HFFc6 (cell line): ENCODE measurements at regions not wholly inside any gene's neighbourhood (a gene's known extent, or its start where the extent isn't known, plus 50 kb on each side); places are given as distances from the start of the nearest gene placed in this dataset.

Source experiments
- DNase-seq: peaks from one replicate; pipeline ENCODE4 v3.0.0-alpha.2; 2018
- H3K27ac Mint-ChIP-seq: 2 replicates; pipeline ENCODE4 v1.8.0; 2020; ENCODE audit warnings: mild to moderate bottlenecking, mixed read lengths
- H3K27me3 Mint-ChIP-seq: 2 replicates; pipeline ENCODE4 v1.8.0; 2021; ENCODE audit warnings: mild to moderate bottlenecking, moderate library complexity, mixed read lengths; ENCODE audit not compliant: insufficient read depth
- H3K36me3 Mint-ChIP-seq: 2 replicates; pipeline ENCODE4 v1.8.0; 2021; ENCODE audit warnings: low read depth, mixed read lengths
- H3K4me1 Mint-ChIP-seq: 2 replicates; pipeline ENCODE4 v1.8.0; 2020; ENCODE audit warnings: low read depth, mixed read lengths
- H3K4me3 Mint-ChIP-seq: 2 replicates; pipeline ENCODE4 v1.8.0; 2020; ENCODE audit warnings: mild to moderate bottlenecking, moderate library complexity, mixed read lengths
- H3K9me3 Mint-ChIP-seq: 2 replicates; pipeline ENCODE4 v1.8.0; 2020; ENCODE audit warnings: mild to moderate bottlenecking, mixed read lengths
- TF ChIP-seq, protein P1 (sequence below): fragments of 200-600 bp; sonication (generic); IDR thresholded peaks from 2 replicates; pipeline ENCODE4 v1.5.0; 2021; ENCODE audit warnings: antibody characterized with exemption, mild to moderate bottlenecking

- Mint-ChIP-seq H3K36me3 (peaks cover 8% of the 10 kb centered on the region), H3K4me3 (no peak overlapping the region), H3K9me3 (no peaks in the 10 kb centered on the region), H3K27me3 (no peaks in the 10 kb centered on the region; the same call in 1 of the 2 replicates), H3K4me1 (peaks cover 36% of the 10 kb centered on the region), H3K27ac (no peak overlapping the region)
- no peak for DNase-seq
- TF ChIP-seq, protein P1, sequence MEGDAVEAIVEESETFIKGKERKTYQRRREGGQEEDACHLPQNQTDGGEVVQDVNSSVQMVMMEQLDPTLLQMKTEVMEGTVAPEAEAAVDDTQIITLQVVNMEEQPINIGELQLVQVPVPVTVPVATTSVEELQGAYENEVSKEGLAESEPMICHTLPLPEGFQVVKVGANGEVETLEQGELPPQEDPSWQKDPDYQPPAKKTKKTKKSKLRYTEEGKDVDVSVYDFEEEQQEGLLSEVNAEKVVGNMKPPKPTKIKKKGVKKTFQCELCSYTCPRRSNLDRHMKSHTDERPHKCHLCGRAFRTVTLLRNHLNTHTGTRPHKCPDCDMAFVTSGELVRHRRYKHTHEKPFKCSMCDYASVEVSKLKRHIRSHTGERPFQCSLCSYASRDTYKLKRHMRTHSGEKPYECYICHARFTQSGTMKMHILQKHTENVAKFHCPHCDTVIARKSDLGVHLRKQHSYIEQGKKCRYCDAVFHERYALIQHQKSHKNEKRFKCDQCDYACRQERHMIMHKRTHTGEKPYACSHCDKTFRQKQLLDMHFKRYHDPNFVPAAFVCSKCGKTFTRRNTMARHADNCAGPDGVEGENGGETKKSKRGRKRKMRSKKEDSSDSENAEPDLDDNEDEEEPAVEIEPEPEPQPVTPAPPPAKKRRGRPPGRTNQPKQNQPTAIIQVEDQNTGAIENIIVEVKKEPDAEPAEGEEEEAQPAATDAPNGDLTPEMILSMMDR: no peak
Observed at GRCh38 chr1:98222706-98223105, 301.9 kb upstream of the DPYD start.

- no peak for DNase-seq
- TF ChIP-seq, protein P1: no peak
- peaks cover 32% of the 10 kb centered on the region for H3K4me1 Mint-ChIP-seq
- no peaks in the 10 kb centered on the region; the same call in 1 of the 2 replicates for H3K27me3 Mint-ChIP-seq
- H3K36me3 Mint-ChIP-seq: peaks cover 2% of the 10 kb centered on the region
- no peak overlapping the region for H3K27ac Mint-ChIP-seq
- no peak overlapping the region for H3K4me3 Mint-ChIP-seq
- no peaks in the 10 kb centered on the region for H3K9me3 Mint-ChIP-seq
Observed at GRCh38 chr1:98221923-98222322, 301.1 kb upstream of the DPYD start.

DNA sequence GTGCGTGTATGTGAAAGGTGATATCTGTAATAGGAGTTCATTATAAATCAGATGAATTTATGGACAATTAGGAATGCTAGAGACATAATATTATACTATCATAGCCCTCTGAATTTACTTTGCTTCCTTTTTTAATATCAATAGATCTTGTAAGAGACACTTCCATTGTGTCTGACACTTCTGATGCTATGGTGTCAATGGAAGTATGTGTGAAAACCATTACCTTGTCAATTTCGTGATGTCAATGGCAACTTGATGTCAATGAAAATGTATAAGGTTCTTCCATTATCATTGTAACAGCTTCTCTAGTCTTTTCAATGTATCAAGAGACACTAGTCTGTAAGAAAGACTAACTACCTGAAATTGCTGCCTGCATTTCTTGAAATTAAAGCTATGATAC, 296.8 kb upstream of the DPYD start:
- no peak for DNase-seq
- Mint-ChIP-seq H3K4me3 (no peak overlapping the region), H3K9me3 (no peaks in the 10 kb centered on the region), H3K36me3 (no peaks in the 10 kb centered on the region), H3K4me1 (peaks cover 40% of the 10 kb centered on the region), H3K27ac (no peak overlapping the region), H3K27me3 (no peaks in the 10 kb centered on the region)
- TF ChIP-seq, protein P1: no peak

- Mint-ChIP-seq H3K27ac (no peak overlapping the region), H3K36me3 (no peaks in the 10 kb centered on the region; the same call in 1 of the 2 replicates), H3K9me3 (no peaks in the 10 kb centered on the region), H3K4me3 (no peak overlapping the region), H3K27me3 (no peaks in the 10 kb centered on the region), H3K4me1 (peaks cover 35% of the 10 kb centered on the region)
- DNase-seq: no peak
- TF ChIP-seq, protein P1: no peak
Observed at GRCh38 chr1:98216304-98216703, 295.5 kb upstream of the DPYD start.

DNA sequence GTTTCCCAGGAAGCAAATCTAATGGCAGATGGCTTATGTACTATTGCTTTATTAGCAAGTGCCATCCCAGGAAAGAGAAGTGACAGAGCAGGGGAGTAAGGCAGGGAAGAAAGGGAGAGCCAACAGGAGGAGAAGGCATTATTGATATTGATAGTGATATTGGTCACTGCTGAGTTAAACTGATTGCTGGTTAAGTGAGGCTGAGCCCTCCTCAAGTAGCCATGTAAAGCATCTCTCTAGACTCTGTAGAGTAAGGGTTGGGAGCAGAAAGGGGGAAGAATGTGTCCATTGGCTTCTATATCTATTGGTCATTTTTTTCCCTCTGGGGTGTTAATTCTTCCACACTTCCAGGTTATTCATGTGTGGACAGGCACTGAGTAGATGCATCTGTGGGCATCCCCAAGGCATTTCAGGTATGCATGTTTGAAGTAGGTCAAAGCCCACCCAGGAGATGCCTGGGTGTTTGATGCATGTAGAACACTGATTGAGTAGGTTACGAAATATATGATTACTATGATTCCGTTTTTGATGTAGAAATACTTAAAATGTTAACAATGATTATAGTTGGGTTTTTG, 290.5 kb upstream of the DPYD start:
- TF ChIP-seq, protein P1: no peak
- Mint-ChIP-seq H3K36me3 (peaks cover 9% of the 10 kb centered on the region; the same call in 1 of the 2 replicates), H3K9me3 (no peaks in the 10 kb centered on the region; the same call in 1 of the 2 replicates), H3K27ac (peak overlapping the region; percentile 93), H3K27me3 (no peaks in the 10 kb centered on the region), H3K4me1 (peaks cover 44% of the 10 kb centered on the region), H3K4me3 (peak overlapping the region; percentile 87)
- no peak for DNase-seq
